Panc1 (cell line): ENCODE measurements at regions not wholly inside any gene's neighbourhood (a gene's known extent, or its start where the extent isn't known, plus 50 kb on each side); places are given as distances from the start of the nearest gene placed in this dataset.
"Not testable (repeated sequence)": the region's sequence is repeated elsewhere in the genome, so short reads cannot be mapped to it uniquely, and the experiment has no call there.

Source experiments
- ATAC-seq: fragments of 200-7000 bp; cut with Tn5 transposase; 2 replicates; pipeline ENCODE4 v1.9.1; 2020; ENCODE audit warnings: mild to moderate bottlenecking, moderate library complexity
- BruUV-seq: library from RNA; stranded (reverse); fragments of 400-500 nt; replicated peaks from 2 replicates; lab custom pipeline; 2021; lab: Mats Ljungman, UMichigan
- CTCF ChIA-PET: fragments of 300-600 bp; sonication (Branson Sonifier 250); formaldehyde crosslinking; loops from one replicate; lab custom pipeline; 2022; ENCODE audit warnings: antibody characterized with exemption; lab: Charles Lee
- POLR2A ChIA-PET: fragments of 300-600 bp; sonication (Branson Sonifier 250); formaldehyde crosslinking; loops from one replicate; lab custom pipeline; 2022; ENCODE audit warnings: antibody characterized with exemption; lab: Charles Lee
- DNase-seq: peaks from one replicate; pipeline ENCODE4 v3.0.0-alpha.2; 2010; ENCODE audit warnings: low read depth, low spot score
- H3K27ac ChIP-seq: 2 replicates; pipeline ENCODE4 v1.5.1; 2011; ENCODE audit warnings: mild to moderate bottlenecking, low read length, inconsistent platforms
- H3K27me3 ChIP-seq: fragments of 200-500 bp; sonication (Bioruptor generic); 2 replicates; pipeline ENCODE4 v1.6.0; 2014; ENCODE audit warnings: low read length, inconsistent platforms; ENCODE audit not compliant: control insufficient read depth, insufficient read depth
- H3K36me3 ChIP-seq: fragments of 200-500 bp; sonication (Bioruptor generic); 2 replicates; pipeline ENCODE4 v1.5.1; 2014; ENCODE audit warnings: inconsistent platforms, mild to moderate bottlenecking, low read length, moderate library complexity; ENCODE audit not compliant: control insufficient read depth, insufficient read depth
- H3K4me1 ChIP-seq: 2 replicates; pipeline ENCODE4 v1.5.1; 2011; ENCODE audit warnings: inconsistent platforms, mild to moderate bottlenecking, low read length, moderate library complexity; ENCODE audit not compliant: control insufficient read depth, insufficient read depth
- H3K4me3 ChIP-seq, 2 experiments: 2 replicates each; pipeline ENCODE4 v1.5.1; 2011 to 2012; ENCODE audit warnings: low read depth in 2 of 2, low read length in 2 of 2, mild to moderate bottlenecking in 2 of 2, inconsistent platforms in 1 of 2, moderate library complexity in 1 of 2
- H3K9me3 ChIP-seq: fragments of 200-500 bp; sonication (Bioruptor generic); 2 replicates; pipeline ENCODE4 v1.5.1; 2014; ENCODE audit warnings: low read depth, mild to moderate bottlenecking, inconsistent platforms, low read length, moderate library complexity; ENCODE audit not compliant: control insufficient read depth, insufficient read depth
- POLR2AphosphoS5 ChIP-seq: IDR thresholded peaks from 2 replicates; pipeline ENCODE4 v1.6.1; 2012; ENCODE audit warnings: mild to moderate bottlenecking, low read depth, low read length, moderate library complexity
- REST ChIP-seq, 2 experiments: IDR thresholded peaks; 2 replicates each; pipeline ENCODE4 v1.6.1; 2011 to 2012; ENCODE audit warnings: low read depth in 2 of 2, control low read depth in 1 of 2, low read length in 1 of 2, mild to moderate bottlenecking in 1 of 2, moderate library complexity in 1 of 2; ENCODE audit not compliant: insufficient read depth in 1 of 2
- SIN3A ChIP-seq: IDR thresholded peaks from 2 replicates; pipeline ENCODE4 v1.6.1; 2012; ENCODE audit warnings: low read depth, mild to moderate bottlenecking, low read length, moderate library complexity, borderline replicate concordance; ENCODE audit not compliant: insufficient read depth
- TCF7L2 ChIP-seq: IDR thresholded peaks from 2 replicates; pipeline ENCODE4 v1.6.1; 2011; ENCODE audit warnings: mild to moderate bottlenecking, low read depth, low read length, inconsistent platforms
- in situ Hi-C: cut with HindIII; loops from 2 replicates; pipeline ENCODE4 v1.10.0; 2016; ENCODE audit warnings: low sequenced_read_pairs, low pct_unique_long_range_greater_than_20kb
- intact Hi-C: fragments of 100-400 bp; cut with micrococcal nuclease; formaldehyde crosslinking; loops from one replicate; pipeline ENCODE4 v1.10.0; 2022; ENCODE audit not compliant: unreplicated experiment
- TF ChIP-seq, protein P1 (sequence below): fragments of 450-650 bp; IDR thresholded peaks from 2 replicates; pipeline ENCODE4 v1.5.1; 2017; ENCODE audit warnings: mild to moderate bottlenecking

DNA sequence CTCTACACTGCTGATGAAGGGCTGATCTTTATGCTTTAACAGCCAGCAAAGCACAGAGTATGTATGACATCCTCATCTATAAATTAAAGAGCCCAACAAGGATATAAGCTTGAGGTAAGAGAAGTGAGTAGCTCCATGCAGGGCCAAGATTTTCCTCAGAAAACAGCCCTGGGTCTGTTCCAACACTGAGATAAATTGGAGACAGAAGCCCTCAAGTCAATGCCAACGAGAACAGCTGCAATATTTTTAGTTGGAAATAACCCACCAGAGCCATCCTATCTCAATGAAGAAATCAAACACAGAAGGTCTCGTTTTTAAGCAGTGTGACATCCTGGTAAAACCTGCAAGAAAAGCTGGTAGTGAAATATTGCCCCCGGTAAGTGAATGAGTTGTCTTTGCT is 297.0 kb upstream of the AUTS2 start:
- H3K4me3 ChIP-seq: no peak overlapping the region
- BruUV-seq: no TSS peak
- CTCF ChIA-PET: no interaction called here
- no peak for DNase-seq
- H3K36me3 ChIP-seq: no peaks in the 10 kb centered on the region
- intact Hi-C loops: no loop called here
- in situ Hi-C loops: no loop called here
- POLR2A ChIA-PET: no interaction called here
- no peak for TF ChIP-seq TCF7L2
- H3K27me3 ChIP-seq: no peaks in the 10 kb centered on the region
- no peak for ATAC-seq
- no peak overlapping the region for H3K27ac ChIP-seq
- no peaks in the 10 kb centered on the region for H3K9me3 ChIP-seq
- no peaks in the 10 kb centered on the region for H3K4me1 ChIP-seq

GRCh38 chr7:69309601-69310000 is 288.7 kb upstream of the AUTS2 start:
- intact Hi-C loops: no loop called here
- in situ Hi-C loops: no loop called here
- DNase-seq (no peak), ATAC-seq (no peak)
- no TSS peak for BruUV-seq
- Histone ChIP-seq H3K27ac (no peak overlapping the region), H3K4me1 (no peaks in the 10 kb centered on the region), H3K27me3 (no peaks in the 10 kb centered on the region), H3K36me3 (no peaks in the 10 kb centered on the region), H3K9me3 (no peaks in the 10 kb centered on the region), H3K4me3 (no peak overlapping the region)
- ChIA-PET CTCF (no interaction called here), POLR2A (no interaction called here)
- no peak for TF ChIP-seq POLR2AphosphoS5
- TF ChIP-seq REST (IDR thresholded peaks at IDR 0.05; ENCODE audit: insufficient read depth in 1 of 2, low read depth in 2 of 2, low read length in 1 of 2): no peak
- no peak for TF ChIP-seq SIN3A
- TF ChIP-seq, protein P1, sequence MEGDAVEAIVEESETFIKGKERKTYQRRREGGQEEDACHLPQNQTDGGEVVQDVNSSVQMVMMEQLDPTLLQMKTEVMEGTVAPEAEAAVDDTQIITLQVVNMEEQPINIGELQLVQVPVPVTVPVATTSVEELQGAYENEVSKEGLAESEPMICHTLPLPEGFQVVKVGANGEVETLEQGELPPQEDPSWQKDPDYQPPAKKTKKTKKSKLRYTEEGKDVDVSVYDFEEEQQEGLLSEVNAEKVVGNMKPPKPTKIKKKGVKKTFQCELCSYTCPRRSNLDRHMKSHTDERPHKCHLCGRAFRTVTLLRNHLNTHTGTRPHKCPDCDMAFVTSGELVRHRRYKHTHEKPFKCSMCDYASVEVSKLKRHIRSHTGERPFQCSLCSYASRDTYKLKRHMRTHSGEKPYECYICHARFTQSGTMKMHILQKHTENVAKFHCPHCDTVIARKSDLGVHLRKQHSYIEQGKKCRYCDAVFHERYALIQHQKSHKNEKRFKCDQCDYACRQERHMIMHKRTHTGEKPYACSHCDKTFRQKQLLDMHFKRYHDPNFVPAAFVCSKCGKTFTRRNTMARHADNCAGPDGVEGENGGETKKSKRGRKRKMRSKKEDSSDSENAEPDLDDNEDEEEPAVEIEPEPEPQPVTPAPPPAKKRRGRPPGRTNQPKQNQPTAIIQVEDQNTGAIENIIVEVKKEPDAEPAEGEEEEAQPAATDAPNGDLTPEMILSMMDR: no peak
- no peak for TF ChIP-seq TCF7L2

GRCh38 chr7:69311489-69311888 is 286.8 kb upstream of the AUTS2 start:
- ATAC-seq: no peak
- in situ Hi-C loops (no loop called here), intact Hi-C loops (no loop called here)
- ChIA-PET POLR2A (no interaction called here), CTCF (no interaction called here)
- Histone ChIP-seq H3K4me1 (no peaks in the 10 kb centered on the region), H3K9me3 (no peaks in the 10 kb centered on the region), H3K27ac (no peak overlapping the region), H3K36me3 (no peaks in the 10 kb centered on the region), H3K27me3 (no peaks in the 10 kb centered on the region), H3K4me3 (no peak overlapping the region)
- no TSS peak for BruUV-seq
- no peak for TF ChIP-seq POLR2AphosphoS5
- no peak for DNase-seq

DNA sequence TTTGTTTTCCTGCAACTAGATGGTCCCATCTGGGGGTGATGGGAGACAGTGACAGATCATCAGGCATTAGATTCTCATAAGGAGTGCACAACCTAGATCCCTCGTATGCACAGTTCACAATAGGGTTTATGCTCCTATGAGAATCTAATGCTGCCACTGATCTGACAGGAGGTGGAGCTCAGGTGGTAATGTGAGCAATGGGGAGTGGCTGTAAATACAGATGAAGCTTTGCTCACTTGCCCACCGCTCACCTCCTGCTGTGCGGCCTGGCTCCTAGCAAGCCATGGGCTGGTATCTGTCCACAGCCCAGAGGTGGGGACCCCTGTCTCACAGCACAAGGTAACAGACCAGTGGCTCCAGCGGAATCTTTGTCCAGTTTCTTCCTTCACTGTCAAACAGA is 284.4 kb upstream of the AUTS2 start:
- POLR2A ChIA-PET: not testable (repeated sequence)

More for the DNA sequence above, 284.4 kb upstream of the AUTS2 start:
- intact Hi-C loops, H3K9me3 ChIP-seq, ATAC-seq, DNase-seq, CTCF ChIA-PET, H3K4me3 ChIP-seq, BruUV-seq, in situ Hi-C loops, H3K27me3 ChIP-seq, H3K4me1 ChIP-seq, H3K27ac ChIP-seq, H3K36me3 ChIP-seq: not testable (repeated sequence)
